ENCODE measurements at regions not wholly inside any gene's neighbourhood (a gene's known extent, or its start where the extent isn't known, plus 50 kb on each side); places are given as distances from the start of the nearest gene placed in this dataset.

DNA sequence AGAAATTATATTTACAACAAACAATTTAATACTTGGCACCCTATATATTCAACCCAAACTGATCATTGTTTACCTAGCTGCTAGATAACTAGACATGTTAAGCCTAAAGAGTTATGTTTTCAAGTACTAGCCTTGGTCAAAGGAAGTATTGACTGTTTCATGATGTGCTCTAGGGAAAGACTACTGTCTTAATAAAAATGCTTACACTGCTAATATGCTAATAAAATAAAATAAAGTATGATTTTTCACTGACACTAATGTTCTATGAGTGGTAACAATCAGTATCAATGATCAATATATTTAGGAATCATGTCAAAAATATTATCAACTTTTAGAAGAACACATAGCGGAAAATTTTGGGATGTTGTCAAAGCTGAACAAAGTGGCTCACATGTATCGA, 225.5 kb downstream of the OSR1 start:
- DNase-seq, result no peak

- no peak for DNase-seq
Measured at GRCh38 chr2:19131871-19132270, 226.6 kb downstream of the OSR1 start.

DNA sequence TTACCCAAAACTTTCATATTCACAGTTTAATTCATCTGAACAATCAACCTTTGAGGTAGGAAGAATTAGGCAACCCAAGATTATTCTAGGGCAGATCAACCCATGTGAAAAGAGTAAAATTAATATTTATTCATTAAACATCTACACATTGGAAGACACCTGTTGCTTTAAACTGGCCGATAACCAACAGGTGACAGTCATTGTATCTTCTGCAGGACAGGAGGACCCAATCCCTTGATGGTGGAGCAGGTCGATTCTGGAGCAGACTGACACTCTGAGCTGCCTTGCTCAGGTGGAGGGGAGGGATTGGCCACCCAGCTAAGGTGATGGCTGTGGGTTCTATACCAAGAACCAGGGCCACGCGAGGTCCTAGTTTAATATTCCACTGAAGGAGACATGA, 230.3 kb downstream of the OSR1 start:
- DNase-seq, result no peak

GRCh38 chr2:19127616-19128015, 230.8 kb downstream of the OSR1 start:
- no peak for DNase-seq

DNA sequence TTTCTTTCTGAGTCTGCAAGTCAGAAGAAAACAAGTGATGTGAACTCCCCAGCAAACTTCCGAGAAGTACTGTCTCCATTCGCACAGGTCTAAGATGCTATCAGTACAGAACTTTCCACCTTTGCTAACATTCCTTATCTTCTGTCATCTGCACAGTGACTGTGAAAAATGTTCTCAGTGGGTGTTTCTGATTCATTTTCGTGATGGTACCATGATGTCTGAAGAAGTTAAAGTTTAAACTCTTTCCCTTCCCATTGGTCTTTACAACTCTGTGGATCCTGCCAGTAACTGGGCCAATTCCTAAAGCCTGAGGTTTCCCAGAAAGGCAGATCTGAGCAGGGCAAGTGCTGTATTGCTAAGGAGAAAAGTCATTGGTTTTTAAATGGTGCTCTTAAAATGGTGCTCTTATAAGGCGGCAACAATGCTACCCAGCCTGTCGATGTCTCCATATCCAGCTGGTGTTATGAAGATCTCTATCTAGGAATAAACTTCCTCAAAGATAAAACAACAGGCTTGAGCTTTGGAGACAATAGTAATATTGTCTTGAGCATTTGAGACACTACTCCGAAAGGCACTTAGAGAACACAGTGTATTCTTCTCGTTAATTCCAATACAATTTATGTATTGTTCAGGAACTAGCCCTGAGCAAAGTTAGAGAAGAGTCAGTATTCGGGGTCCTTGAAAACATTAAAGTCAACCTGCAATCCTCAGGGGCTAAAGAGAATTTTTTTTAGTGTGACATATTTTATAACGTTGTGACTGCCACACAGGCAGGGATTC, 232.3 kb downstream of the OSR1 start:
- no peak for DNase-seq

DNA sequence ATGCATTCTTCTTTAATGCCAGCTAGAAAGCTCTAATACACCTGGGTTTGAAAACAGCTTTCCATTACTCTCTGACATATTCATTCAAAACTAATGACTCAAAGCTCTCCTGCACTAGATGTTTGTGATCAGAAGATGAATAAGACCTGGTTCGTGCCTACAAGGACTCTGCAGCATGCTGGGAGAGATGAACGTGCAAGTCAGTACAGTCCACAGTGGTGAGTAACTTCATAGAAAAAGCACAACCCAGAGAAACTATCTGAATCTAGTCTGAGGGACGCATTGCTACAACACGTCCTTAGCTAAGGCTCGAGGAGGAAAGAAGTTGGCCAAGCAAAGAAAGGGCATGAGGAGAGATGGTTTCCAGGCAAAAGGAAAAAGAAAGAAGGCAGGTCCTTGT, 234.3 kb downstream of the OSR1 start:
- DNase-seq, result no peak

GRCh38 chr2:19123556-19123955, 234.9 kb downstream of the OSR1 start:
- no peak for DNase-seq

DNA sequence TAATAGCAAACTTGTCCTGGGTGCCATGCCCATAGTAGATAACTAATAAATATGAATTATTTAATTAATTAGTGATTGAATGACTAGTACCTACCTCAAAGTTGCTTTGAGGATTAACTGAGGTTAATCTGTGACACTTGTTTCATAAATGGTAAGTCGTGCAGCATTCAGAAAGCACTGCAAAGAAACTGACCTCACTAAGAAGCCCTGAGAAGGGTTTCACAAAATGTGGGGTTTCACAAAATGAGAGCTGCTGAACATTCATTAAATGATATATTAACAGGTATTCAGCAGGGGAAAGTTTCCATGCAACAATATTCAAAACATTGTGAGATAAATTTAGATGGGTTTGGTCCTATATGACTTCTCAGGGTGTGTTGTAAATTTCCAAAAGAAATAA, 236.2 kb downstream of the OSR1 start:
- no peak for DNase-seq

DNA sequence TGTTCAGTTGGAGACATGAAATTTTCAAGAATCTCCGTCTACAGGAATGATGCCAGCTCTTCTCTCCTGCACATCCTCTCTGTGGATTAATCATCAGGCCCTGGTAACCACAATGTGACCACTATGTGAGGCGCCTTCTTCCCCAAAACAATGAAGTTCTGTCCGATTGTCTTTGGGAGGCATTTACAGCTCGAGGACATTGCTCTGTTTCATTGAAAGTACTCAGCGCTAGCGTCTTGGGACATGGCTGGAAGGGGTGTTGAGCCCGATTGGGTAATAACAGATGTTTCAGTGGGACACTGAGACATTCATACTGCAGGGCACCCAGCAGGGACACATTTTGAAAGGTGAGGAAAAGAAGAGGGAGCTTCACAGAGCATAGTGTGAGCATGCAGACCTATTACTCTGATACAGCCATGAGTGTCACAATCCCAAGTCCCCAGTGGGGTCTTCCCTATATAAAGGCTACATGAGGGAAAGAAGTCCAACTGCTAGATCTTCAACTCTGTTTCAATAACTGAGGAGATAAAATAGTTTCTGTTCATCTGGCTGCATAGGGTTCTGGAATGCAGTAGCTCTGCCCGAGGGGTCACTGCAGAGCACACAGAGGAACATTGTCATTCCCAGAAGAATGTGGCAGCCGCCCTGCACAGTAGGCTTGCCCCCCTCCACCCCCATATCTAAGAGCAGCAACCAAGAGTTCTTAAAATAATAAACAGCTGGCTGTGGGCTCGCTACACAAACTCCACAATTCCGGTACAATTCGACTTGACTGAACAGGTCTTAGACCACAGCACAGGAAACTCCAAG, 237.3 kb downstream of the OSR1 start:
- DNase-seq, result no peak

GRCh38 chr2:19120181-19120580, 238.2 kb downstream of the OSR1 start:
- no peak for DNase-seq

DNA sequence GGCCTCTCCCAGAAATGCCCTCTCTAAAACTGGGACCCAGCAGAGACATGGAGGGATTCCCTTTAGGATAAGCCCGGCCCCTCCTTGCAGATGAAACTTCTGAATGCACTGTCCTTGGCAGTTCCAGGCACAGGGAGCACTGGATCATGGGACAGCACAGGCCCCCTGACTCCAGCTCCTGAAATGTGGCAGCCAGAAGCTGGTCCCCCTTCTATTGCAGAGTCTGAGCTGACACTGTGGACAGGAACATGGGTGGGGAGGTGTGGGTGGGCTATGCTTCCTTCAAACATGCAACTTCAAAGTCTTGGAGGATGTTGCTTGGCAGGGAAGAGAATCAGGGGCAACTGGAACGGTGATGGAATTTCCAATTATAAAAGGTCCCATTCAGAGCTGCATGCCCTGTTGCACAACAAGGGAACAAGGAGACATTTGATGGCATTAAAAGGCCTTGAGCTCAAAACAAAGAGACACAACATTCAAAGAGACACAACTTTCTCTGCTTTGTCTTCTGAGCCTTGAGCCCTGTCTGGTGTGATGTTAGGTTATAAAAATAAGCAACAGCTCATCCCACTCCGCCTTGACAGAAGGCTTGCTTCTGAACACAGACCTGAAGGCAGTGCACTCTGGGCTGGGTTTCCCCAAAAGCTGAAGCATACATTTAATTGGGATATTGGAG, 239.0 kb downstream of the OSR1 start:
- DNase-seq, result no peak

DNA sequence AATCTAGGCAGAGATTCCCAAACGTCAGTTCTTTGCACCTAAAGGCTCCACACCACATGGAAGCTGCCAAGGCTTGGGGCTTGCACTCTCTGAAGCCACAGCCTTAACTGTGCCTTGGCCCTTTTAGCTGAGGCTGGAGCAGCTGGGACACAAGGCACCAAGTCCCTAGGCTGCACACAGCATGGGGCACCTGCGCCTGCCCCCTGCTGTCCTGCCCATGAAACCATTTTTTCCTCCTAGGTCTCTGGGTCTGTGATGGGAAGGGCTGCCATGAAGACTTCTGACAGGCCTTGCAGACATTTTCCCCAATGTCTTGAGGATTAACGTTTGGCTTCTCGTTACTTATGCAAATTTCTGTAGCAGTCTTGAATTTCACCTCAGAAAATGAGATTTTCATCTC, 241.5 kb downstream of the OSR1 start:
- DNase-seq, result no peak

- no peak for DNase-seq
Measured at GRCh38 chr2:19114754-19115231, 243.6 kb downstream of the OSR1 start.

GRCh38 chr2:19114126-19114525, 244.3 kb downstream of the OSR1 start:
- no peak for DNase-seq

GRCh38 chr2:19111354-19111753, 247.1 kb downstream of the OSR1 start:
- DNase-seq, result no peak

GRCh38 chr2:19109518-19109917, 248.9 kb downstream of the OSR1 start:
- DNase-seq, result no peak

DNA sequence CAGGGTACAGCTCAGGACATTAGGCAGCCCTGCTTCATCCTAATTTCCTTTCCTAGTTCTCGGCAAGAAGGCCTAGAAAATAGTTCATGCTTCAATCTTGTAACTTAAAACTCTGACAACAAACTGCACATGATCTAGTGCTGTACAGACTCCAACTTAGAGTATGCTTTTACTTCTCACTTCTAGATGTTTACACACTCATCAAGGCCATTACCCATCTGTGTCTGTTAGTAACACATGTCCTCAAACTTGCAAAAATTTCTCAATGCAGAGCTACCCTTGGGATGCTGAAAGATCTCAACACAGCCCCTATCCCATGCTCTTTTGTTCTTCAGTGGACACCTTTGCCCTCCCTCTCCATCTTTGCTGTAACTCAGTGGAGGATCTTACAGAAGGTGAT, 252.0 kb downstream of the OSR1 start:
- DNase-seq, result no peak

DNA sequence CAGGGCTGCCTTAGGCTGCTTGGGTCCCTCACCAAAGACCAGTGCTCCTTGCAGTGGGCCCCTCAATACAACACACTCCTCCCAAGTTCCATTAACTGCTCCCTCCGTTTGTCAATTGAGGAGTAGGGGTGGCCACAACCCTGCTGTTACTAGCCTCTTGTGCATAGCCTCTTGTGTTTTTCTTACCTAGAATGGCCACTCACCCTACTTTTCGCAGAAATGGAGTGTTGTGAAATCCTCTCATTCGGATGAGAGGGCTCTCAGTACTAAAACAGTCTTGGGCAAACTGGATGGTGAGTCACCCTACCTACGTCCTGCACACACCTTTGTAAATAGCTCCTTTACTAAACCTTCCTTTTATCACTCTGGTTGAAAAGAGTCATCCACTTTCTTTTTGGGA, 253.9 kb downstream of the OSR1 start:
- no peak for DNase-seq

DNA sequence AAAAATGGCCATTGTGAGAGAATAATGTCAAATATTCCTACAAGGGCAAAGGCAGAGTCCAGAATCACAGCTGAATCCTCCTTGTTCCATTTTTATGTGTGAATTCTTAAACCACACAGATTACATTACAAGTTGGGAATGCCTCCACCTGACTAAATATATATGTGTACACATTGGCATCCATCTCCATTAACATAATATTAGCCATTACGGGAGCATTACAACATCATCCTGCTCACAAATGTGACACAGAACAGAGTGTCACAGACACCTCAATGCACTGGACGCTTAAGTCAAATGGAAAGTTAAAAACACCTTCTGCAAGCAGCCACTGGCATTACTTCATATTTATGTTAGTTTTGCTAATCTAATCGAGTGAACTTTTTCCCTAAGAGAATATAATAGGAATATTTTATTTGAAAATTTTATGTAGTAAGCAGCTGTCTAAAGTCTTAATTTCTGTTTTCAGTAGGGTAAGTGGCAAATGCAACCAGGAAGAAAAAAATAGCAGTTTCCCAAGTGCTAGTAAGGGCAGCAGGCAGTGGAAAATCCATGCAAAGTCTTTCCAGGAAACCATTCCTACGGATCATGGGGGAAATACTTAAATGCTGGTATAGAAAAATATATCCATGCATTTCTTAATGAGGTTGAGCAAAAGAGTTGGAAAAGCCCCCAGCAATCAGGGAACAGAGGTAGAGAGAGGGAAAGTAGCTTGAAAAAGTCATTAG, 255.6 kb downstream of the OSR1 start:
- no peak for DNase-seq

- DNase-seq, result no peak
Measured at GRCh38 chr2:19101968-19102367, 256.5 kb downstream of the OSR1 start.

DNA sequence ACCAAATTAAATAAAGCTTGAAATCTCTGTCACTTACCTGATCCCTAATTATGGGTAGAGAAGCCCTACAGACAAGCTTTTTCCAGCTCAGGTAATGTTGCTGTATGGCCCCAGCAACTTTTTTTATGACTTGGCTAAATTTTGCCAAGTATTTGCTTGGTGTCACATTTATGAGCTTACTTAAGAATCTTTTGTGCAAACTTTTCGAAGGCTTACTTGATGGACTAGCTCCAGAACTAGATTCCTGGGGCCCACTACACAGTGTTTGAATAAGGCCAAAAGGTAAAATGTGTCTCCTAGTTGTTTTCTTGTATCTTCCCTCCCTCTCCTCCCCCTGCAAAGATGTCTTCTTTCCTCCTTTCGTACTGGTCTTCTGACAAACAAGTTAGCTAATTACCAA, 257.9 kb downstream of the OSR1 start:
- no peak for DNase-seq

- no peak for DNase-seq
Measured at GRCh38 chr2:19099181-19099580, 259.2 kb downstream of the OSR1 start.
